Epidermal melanocyte (primary cell): ENCODE measurements at regions not wholly inside any gene's neighbourhood (a gene's known extent, or its start where the extent isn't known, plus 50 kb on each side); places are given as distances from the start of the nearest gene placed in this dataset.

Source experiments
- DNase-seq: peaks from one replicate; pipeline ENCODE4 v3.0.0; 2011; ENCODE audit warnings: low spot score; ENCODE audit not compliant: insufficient read length

GRCh38 chr6:99868074-99868702 is 125.8 kb downstream of the MCHR2 start:
- DNase-seq, result peak; percentile 38
